GM04503 (cell line): ENCODE measurements at regions not wholly inside any gene's neighbourhood (a gene's known extent, or its start where the extent isn't known, plus 50 kb on each side); places are given as distances from the start of the nearest gene placed in this dataset.

ENCODE experiments used
- DNase-seq: peaks from one replicate; pipeline ENCODE4 v3.0.0-alpha.2; 2012; ENCODE audit warnings: low read depth

DNA sequence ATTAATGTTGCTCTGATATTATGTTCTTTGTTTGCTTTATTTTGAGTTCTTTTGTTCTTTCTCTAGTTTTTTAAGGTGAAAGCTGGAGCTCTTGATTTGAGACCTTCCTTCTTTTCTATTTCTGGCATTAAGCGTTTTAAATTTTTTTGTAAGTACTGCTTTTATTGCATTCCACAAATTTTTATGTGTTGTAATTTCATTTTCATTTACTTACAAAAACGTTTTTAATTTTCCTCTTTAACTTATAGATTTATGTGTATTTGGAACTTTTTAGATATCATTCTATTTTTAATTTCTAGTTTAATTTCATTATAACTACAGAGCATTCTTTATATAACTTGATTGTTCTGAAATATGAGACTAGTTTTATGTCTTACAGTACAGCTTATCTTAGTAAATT is 395.6 kb downstream of the ETV1 start:
- no peak for DNase-seq

DNA sequence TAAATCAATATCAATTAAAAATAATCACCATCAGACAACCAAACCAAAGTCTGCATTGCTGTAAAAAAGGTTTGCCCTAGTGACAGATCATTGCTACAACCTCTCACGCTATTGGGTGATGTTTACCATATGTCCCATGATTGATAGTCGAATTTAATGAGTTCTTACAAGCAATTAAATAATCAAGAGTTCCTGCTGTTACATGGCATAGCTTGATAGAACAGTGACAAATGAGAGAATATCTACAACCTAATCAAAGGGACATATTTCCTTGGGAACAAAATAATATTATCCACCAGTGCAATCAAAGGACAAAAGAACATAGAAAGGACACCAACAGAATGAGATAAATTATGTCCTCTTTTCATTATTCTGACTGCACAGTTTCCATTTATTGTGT is 387.4 kb downstream of the ETV1 start:
- no peak for DNase-seq

DNA sequence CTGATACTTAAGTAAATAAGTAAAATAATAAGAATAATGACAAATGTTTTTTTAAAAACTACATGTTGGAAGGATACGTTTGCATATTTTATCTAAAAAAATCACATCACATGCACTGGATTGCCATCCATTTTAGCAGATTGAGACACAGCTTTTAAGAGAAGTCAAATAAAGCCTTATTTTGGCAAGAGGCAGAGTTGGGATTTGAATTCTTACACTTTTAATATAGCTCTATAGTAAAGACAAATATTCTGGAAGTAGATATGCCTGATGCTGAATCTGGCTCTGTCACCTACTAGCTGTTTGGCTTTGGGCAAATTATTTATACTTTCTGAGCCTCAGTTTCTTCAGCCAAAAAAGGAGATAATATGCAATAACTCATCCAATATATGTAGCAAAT is 386.4 kb downstream of the ETV1 start:
- DNase-seq = no peak

DNA sequence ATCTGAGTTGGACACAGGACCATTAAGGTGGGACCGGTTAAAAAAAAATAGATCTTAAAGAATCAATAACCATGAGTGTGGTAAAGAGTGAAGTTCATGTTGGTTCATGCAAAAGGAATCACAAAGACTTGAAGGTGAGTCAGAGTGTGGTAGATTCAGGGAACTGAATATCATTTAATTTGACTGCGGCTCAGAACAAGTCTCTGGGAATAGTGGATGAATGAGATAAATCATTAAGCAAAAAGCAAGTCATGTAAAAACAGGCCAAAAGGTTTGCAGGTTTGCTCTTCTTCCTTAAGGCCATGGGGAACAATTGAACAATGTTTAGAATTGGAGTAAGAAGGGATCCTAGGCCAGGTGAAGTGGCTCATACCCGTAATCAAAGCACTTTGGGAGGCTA is 385.8 kb downstream of the ETV1 start:
- no peak for DNase-seq

DNA sequence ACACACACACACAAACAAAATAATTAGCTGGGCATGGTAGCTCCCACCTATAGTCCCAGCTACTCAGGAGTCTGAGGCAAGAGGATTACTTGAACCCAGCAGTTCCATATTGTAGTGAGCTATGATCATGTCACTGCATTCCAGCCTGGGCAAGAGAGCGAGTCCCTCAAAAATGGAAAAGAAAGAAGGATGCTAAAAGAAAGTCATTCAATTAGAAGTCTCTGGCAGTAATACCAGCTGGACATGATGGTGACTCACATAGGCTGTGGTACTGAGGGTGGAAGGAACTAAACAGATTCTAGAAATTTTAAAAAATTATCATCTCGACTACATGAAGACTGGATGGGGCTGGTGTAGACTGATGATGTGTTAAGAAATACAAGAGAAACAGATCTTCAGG is 385.3 kb downstream of the ETV1 start:
- DNase-seq = no peak

DNA sequence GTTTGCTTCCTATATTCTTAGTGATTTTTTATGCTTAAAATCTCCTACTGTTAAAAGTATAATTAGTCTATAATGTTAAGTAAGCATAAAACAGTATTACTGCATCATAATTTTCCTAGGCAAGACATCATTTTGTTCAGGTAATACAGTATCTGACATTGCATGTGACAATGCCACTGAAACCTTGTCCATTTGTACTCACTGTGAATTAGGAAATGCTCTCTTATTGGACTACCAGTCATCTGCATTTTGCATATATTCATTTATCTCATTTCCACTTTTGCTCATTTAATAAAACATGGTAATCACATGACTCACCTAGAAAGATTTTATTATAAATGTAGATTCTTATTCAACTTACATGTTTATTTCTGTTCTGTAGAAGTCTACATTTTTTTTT is 379.1 kb downstream of the ETV1 start:
- no peak for DNase-seq

DNA sequence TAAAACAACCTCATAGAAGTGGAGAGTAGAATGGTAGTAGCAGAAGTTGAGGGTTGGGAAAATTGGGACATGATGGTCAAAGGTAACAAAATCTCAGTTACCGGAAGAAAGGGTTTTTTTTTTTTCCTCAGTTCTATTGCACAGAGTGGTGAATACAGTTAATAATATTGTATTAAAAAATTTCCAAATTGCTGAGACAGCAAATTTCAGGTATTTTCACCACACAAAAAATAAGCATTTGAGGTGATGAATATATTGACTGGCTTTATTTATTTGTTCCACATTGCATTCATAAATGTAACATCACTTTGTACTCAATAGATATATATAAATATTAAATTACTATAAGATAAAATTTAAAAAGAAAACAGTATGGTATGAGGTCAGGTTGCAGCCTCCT is 373.8 kb downstream of the ETV1 start:
- no peak for DNase-seq

DNA sequence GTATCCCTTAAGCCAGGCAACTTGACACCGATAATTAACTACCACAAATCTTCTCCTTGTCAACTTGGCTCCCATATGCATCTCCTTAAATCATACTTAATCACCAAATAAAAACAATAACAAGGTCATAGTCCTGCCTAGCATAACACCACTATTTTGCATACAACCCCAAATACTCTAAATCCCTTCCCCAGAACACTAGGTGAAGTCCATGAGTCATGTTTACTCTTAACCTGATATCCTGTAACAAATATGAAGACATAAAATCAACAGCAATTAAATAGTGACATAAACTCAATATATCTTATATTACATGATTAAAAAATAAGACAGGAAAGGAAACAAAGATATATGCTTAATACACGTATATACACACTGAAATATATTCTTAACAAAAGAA is 362.0 kb downstream of the ETV1 start:
- no peak for DNase-seq

DNA sequence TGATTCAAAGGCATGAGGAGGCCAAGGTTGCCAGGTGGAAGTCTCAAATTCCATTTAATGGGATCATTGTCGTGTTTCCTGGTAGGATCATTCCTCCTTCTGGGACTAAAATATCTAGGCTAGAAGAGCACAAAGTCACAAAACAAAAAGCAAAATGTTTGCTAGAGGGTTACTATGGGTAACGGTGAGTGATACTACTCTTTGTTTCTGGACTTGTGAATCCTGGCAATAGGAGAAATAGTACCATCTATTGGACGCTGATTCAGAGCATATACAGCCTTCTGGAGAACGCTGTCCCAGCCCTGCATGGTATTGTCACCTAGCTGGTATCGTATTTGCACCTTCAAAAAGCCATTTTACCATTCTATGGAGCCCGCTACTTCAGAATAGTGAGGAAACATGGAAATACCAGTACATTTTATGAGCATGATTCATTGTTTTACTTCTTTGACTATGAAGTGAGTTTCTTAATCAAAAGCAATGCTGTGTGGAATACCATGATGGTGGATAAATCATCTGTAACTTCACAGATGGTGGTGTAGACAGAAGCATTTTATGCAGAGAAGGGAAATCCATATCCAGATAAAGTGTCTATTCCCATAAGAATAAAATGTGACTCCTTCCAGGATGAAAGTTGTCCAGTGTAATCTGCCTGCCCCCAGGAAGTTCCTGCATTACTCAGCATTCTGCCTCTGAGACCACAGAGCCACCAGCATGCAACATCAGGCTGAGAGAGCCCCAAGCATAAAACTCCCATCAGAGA is 361.0 kb downstream of the ETV1 start:
- peak; percentile 34 for DNase-seq

DNA sequence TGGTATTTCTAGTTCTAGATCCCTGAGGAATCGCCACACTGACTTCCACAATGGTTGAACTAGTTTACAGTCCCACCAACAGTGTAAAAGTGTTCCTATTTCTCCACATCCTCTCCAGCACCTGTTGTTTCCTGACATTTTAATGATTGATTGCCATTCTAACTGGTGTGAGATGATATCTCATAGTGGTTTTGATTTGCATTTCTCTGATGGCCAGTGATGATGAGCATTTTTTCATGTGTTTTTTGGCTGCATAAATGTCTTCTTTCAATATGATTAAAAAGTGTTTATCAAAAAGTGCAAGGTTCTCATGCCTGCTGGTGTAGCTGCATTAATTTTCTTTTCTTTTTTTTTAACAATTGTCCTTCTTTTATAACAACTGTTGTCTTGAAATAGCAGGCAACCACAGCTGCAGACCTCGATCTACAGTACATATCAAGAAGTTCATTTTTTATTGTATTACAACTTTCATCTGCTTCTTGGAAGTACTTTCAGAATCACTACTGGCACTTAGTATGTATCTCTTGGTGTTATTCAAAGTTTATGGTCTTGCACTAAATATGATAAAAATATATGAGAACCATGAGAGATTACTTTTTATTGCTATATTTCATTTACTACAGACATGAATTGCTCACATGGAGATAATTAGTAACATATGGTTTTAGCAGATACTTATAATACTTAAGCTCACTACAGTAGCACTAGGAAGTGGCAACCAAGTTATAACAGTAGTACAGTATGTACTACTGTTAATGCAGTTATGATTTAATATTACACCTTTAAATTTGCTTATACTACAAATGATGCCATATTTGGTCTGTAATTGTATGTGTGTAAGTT is 358.0 kb downstream of the ETV1 start:
- peak; percentile 1 for DNase-seq

DNA sequence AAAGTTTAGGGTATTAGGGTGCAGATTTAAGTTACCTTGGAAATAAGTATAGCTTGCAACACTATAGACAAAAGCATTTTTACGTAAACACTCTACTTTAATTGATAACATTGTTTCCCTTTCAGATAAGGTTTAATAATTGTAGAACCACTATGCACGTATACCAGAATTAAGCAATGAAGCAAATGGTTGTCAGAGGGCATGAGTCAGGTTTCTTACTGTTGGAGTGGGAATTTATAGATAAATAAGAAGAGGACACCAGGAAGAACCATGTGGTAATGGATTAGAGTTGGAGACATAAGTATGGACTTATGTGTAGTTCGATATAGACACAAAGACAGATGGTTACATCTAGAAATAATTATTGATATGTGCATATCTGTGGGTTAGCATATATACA is 355.6 kb downstream of the ETV1 start:
- no peak for DNase-seq

DNA sequence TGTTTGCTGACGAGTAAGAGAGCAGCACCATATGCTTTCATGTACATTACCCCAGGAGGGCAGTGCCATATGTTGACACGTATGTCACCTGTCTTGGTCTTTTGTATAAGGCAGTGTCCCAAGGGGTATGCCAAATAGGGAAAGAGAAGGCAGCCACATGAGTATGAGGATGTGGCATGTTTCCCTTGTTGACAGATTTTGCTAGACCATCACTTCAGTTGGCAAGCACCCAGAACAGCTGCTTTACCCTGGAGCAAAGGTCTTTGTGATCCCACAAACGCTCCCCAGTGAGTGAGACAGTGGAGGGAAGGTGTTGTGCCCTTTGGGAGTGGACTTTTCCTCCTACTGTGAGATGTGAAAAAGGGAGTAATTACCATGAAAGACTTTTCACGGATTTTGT is 350.1 kb downstream of the ETV1 start:
- DNase-seq = no peak

DNA sequence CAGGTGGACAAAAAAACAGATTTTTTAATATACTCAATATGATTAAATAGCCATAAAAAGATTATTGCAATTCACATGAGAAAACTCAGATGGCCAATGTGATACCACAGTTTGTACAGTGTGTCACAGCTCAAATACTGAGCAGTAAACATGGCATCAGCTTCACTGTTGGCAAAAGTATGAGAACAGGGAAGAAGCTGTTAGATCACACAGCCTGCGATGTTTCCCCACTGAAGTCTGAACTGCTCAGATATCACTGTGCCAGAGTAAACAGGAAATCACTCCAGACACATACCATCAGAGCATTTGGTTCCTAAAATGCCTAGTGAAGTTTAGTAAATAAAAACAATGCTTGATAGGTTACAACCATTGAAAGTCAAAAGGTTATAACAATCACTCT is 347.8 kb downstream of the ETV1 start:
- DNase-seq = peak; percentile 48

DNA sequence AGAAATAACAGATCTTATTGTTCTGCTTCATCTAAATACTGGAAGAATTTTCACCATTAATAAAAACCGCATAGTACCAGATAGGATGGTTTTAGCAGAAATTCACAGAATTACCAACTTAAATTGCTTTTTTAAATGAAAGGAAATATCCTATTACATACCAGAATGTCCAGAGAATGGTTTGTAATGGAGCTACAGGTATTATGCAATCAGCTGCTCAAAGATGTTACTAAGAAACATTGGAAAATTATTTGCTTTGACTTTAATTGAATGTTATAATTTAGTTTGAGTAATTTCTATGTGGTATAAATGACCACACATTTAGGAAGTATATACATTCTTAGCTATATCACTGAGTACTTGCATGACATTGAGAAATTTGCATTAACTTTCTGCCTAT is 338.3 kb downstream of the ETV1 start:
- DNase-seq = no peak

DNA sequence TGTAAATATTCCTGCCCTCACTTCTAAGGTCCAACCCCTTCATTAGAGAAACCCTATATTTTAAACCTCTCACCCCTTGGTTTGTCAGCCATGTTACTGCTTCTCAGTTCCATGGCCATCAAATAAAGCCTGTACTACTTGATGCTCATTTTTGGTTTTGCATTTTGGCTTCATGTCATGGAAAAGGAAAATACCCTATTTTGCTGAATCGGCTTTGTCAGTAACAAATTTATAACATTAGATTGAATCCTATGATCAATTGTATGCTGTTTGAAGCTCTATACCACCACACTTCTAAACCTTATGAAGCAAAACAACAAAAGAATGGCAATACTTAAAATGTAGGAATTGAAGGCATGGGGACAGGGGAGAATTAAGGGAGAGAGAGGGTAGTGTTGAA is 333.1 kb downstream of the ETV1 start:
- no peak for DNase-seq

DNA sequence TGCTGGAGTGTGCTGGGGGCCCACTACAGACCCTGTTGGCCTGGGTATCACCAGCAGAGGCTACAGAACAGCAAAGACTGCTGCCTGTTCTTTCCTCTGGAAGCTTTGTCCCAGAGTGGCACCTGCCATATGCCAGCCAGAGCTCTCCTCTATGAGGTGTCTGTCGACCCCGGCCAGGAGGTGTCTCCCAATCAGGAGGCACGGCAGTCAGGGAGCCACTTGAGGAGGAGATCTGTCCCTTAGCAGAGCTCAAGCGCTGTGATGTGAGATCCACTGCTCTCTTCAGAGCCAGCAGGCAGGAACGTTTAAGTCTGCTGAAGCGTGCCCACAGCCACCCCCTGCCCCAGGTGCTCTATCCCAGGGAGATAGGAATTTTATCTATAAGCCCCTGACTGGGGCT is 316.2 kb downstream of the ETV1 start:
- no peak for DNase-seq

DNA sequence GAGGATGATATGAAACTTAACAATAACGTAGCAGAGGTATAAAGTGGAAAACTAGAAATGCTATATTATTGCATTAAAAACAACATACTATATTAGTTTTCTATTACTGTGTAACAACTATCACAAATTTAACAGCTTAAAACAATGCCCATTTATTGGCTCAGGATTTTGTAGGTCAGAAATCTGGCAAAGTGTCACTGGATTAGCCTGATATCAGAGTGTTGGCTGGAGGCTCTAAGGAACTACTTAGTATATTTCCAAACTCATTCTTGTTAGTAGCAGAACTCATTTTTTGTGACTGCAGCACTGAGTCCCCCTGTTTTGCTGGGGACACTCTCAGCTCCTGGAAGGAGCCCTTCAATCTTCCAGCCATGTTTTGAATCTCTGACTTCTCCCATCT is 306.8 kb downstream of the ETV1 start:
- no peak for DNase-seq

DNA sequence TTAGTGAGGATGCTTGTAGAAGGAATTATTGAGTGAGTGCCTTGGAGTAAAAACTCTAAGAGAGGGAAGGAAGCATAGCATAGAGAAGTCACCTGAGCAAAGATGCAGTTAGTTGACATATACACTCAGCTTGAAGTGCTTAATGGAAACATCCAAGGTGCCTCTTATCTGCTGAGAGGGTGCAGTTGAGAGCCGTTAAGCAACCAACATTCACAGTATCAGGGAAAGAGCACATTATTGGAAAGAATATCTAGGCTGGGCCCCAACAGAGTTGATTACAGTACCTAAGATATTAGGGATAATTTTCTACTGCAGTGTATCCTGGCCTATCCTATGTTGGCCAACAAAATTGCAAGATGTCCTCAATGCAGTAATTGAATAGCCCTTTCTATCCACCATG is 302.0 kb downstream of the ETV1 start:
- DNase-seq = no peak

DNA sequence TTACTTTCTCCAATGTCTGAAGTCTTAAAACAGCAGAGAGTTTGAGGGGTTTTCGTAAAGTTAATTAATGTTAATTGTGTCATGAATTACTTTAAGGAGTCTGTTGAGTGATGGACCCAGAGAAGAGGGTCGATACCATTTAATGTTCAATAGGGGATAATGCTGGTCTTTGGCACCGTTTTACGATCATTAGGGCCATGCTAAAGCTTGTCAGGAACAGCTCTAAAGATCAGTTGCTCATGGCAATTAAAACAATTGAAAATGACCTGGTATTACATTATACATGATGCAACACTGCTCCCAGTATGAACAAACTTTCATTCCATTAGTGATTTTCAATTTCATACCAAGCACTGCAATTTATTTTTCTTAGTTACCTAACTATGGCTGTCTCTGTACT is 296.9 kb downstream of the ETV1 start:
- no peak for DNase-seq

DNA sequence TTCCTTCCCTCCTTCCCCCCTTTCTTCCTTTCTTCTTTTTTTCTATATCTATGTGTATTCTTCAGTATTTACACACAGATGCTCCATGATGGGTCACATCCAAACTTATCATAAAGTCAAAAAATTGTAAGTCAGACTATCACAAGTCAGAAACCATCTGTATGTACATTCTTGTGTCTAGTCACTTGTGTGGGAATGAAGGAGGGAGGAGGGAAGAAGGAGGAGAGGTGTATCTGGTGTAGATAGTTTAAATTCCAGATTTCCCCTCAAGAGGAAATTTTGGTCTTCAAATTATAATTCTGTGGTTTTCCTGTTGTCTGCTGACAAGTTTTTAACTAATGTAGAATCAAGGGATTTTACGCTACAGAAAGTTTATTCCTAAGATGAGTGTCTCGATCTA is 287.2 kb downstream of the ETV1 start:
- no peak for DNase-seq

DNA sequence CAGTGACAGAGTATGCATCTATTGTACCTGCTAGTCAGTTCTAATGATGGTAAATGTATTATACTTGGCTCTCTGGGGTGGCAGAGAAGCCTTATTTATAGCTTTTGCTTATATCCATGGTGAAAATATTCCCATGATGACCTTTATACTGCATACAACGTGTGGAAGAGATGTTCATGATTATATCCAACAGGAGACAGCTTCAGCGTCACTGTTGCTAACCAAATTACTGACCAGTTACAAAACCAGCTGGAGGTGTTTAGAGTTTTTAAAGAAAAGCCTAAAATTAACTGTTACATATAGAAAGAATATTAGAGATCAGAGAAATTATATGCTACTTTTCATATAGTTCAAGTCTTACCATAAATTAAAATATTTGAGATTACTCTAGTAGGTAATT is 280.8 kb downstream of the ETV1 start:
- DNase-seq = no peak

DNA sequence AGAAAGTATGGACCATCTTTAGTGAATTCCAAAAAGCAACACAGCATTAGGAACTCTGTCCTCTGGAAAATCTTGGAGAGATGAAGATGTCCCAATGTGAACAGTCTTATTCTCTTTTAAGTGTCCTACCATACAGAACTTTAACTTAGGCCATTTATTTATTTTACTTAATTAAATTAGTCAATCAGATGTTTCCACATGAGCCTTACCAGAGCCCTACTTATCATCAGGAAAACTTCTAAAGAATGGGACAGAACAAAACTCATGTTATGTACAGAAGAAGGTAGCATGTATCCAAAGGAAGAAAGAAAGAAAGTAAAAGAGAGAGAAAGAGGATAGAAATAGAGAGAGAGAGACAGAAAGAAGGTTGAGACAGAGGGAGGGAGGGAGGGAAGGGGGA is 276.4 kb downstream of the ETV1 start:
- no peak for DNase-seq

DNA sequence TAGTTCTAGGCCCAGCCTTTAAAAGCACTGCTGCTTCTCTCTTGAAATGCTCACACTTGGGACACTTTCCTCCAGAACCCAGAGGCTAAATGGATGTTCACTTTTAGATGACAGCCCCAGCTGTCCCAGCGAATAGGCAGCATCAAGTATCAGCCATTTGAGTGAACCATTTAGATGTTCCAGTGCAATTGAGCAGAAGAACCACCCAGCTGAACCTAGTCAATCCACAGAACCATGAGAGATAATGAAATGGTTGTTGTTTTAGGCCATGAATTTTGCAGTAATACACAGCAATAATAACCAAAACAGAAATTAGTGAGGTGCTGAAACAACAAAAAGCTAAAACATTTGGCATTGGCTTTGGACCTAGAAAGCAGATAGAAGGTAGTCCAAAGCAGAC is 273.9 kb downstream of the ETV1 start:
- no peak for DNase-seq

DNA sequence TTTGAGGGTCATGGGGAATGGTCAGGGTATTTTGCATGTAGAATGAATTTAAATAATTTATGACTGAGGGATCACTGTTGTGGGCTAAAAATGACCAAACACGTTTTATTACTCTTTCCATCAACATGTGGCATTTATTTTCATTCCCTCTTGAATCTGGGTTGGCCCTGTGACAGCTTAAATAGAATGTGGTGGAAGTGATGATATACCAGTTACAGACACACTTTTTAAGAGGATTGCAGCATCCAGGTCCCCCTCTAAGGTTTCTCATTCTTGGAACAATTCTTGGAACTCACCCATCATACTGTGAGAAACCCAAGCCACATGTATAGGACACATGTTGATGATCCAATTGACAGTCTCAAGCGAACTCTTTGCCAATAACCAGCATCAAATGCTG is 272.4 kb downstream of the ETV1 start:
- no peak for DNase-seq
